ENCODE measurements at regions not wholly inside any gene's neighbourhood (a gene's known extent, or its start where the extent isn't known, plus 50 kb on each side); places are given as distances from the start of the nearest gene placed in this dataset.
A peak's percentile ranks its signal among the peaks of the same experiment; 100 is the strongest.

GRCh38 chr18:65365245-65365980 lies 385.4 kb upstream of the CDH7 start:
- DNase-seq: no peak
- no CpG with 5 or more reads among the region's 1 CpG for WGBS (ENCODE audit: insufficient coverage)
- Histone ChIP-seq H3K27me3 (ENCODE audit: control insufficient read depth, insufficient read depth, low read length) (no peaks in the 10 kb centered on the region), H3K27ac (ENCODE audit: low read length) (no peak overlapping the region), H3K9me3 (replicated peaks; ENCODE audit: control insufficient read depth, low read depth, low read length) (no peaks in the 10 kb centered on the region), H3K4me1 (ENCODE audit: control insufficient read depth, insufficient read depth, low read length) (no peaks in the 10 kb centered on the region), H3K36me3 (ENCODE audit: control insufficient read depth, insufficient read depth, low read length) (no peaks in the 10 kb centered on the region), H3K4me3 (ENCODE audit: low read length) (no peak overlapping the region)

GRCh38 chr18:65363911-65364632 lies 386.7 kb upstream of the CDH7 start:
- Histone ChIP-seq H3K4me3 (ENCODE audit: low read length) (no peak overlapping the region), H3K27ac (ENCODE audit: low read length) (no peak overlapping the region), H3K27me3 (ENCODE audit: control insufficient read depth, insufficient read depth, low read length) (no peaks in the 10 kb centered on the region), H3K36me3 (ENCODE audit: control insufficient read depth, insufficient read depth, low read length) (no peaks in the 10 kb centered on the region), H3K9me3 (replicated peaks; ENCODE audit: control insufficient read depth, low read depth, low read length) (no peaks in the 10 kb centered on the region), H3K4me1 (ENCODE audit: control insufficient read depth, insufficient read depth, low read length) (no peaks in the 10 kb centered on the region)
- no CpG with 5 or more reads among the region's 4 CpGs for WGBS (ENCODE audit: insufficient coverage)
- no peak for DNase-seq

- 61% methylated on average over 3 of the region's 3 CpGs for WGBS (ENCODE audit: insufficient coverage)
- Histone ChIP-seq H3K27ac (ENCODE audit: low read length) (no peak overlapping the region), H3K27me3 (ENCODE audit: control insufficient read depth, insufficient read depth, low read length) (no peaks in the 10 kb centered on the region), H3K4me3 (ENCODE audit: low read length) (no peak overlapping the region), H3K9me3 (replicated peaks; ENCODE audit: control insufficient read depth, low read depth, low read length) (no peaks in the 10 kb centered on the region), H3K36me3 (ENCODE audit: control insufficient read depth, insufficient read depth, low read length) (no peaks in the 10 kb centered on the region), H3K4me1 (ENCODE audit: control insufficient read depth, insufficient read depth, low read length) (no peaks in the 10 kb centered on the region)
- peak; percentile 44 for DNase-seq
Measured at GRCh38 chr18:65363011-65363410, 387.8 kb upstream of the CDH7 start.

GRCh38 chr18:65359479-65359878 lies 391.3 kb upstream of the CDH7 start:
- 100% methylated on average over 1 of the region's 1 CpG for WGBS (ENCODE audit: insufficient coverage)
- no peaks in the 10 kb centered on the region for H3K36me3 ChIP-seq (ENCODE audit: control insufficient read depth, insufficient read depth, low read length)
- H3K4me3 ChIP-seq (ENCODE audit: low read length): no peak overlapping the region
- no peak overlapping the region for H3K27ac ChIP-seq (ENCODE audit: low read length)
- no peaks in the 10 kb centered on the region for H3K27me3 ChIP-seq (ENCODE audit: control insufficient read depth, insufficient read depth, low read length)
- H3K9me3 ChIP-seq (replicated peaks; ENCODE audit: control insufficient read depth, low read depth, low read length): no peaks in the 10 kb centered on the region
- DNase-seq: no peak
- H3K4me1 ChIP-seq (ENCODE audit: control insufficient read depth, insufficient read depth, low read length): no peaks in the 10 kb centered on the region

GRCh38 chr18:65358306-65358705 lies 392.5 kb upstream of the CDH7 start:
- WGBS (ENCODE audit: insufficient coverage): 60% methylated on average over 1 of the region's 3 CpGs
- Histone ChIP-seq H3K27ac (ENCODE audit: low read length) (no peak overlapping the region), H3K9me3 (replicated peaks; ENCODE audit: control insufficient read depth, low read depth, low read length) (no peaks in the 10 kb centered on the region), H3K36me3 (ENCODE audit: control insufficient read depth, insufficient read depth, low read length) (no peaks in the 10 kb centered on the region), H3K4me1 (ENCODE audit: control insufficient read depth, insufficient read depth, low read length) (no peaks in the 10 kb centered on the region), H3K4me3 (ENCODE audit: low read length) (no peak overlapping the region), H3K27me3 (ENCODE audit: control insufficient read depth, insufficient read depth, low read length) (no peaks in the 10 kb centered on the region)
- no peak for DNase-seq

GRCh38 chr18:65352186-65352585 lies 398.6 kb upstream of the CDH7 start:
- Histone ChIP-seq H3K4me3 (ENCODE audit: low read length) (no peak overlapping the region), H3K9me3 (replicated peaks; ENCODE audit: control insufficient read depth, low read depth, low read length) (no peaks in the 10 kb centered on the region), H3K36me3 (ENCODE audit: control insufficient read depth, insufficient read depth, low read length) (no peaks in the 10 kb centered on the region), H3K27me3 (ENCODE audit: control insufficient read depth, insufficient read depth, low read length) (no peaks in the 10 kb centered on the region), H3K4me1 (ENCODE audit: control insufficient read depth, insufficient read depth, low read length) (no peaks in the 10 kb centered on the region), H3K27ac (ENCODE audit: low read length) (no peak overlapping the region)
- no CpG with 5 or more reads among the region's 3 CpGs for WGBS (ENCODE audit: insufficient coverage)
- peak; percentile 7 for DNase-seq

- H3K27ac ChIP-seq (ENCODE audit: low read length): no peak overlapping the region
Measured at GRCh38 chr18:65349635-65350034, 401.2 kb upstream of the CDH7 start.

GRCh38 chr18:65347446-65347845 lies 403.4 kb upstream of the CDH7 start:
- WGBS (ENCODE audit: insufficient coverage): 60% methylated on average over 2 of the region's 6 CpGs
- Histone ChIP-seq H3K27me3 (ENCODE audit: control insufficient read depth, insufficient read depth, low read length) (no peaks in the 10 kb centered on the region), H3K27ac (ENCODE audit: low read length) (no peak overlapping the region), H3K36me3 (ENCODE audit: control insufficient read depth, insufficient read depth, low read length) (no peaks in the 10 kb centered on the region), H3K4me1 (ENCODE audit: control insufficient read depth, insufficient read depth, low read length) (no peaks in the 10 kb centered on the region), H3K4me3 (ENCODE audit: low read length) (no peak overlapping the region), H3K9me3 (replicated peaks; ENCODE audit: control insufficient read depth, low read depth, low read length) (peaks cover 2% of the 10 kb centered on the region)
- no peak for DNase-seq

More at GRCh38 chr18:65349635-65350034, 401.2 kb upstream of the CDH7 start:
- Histone ChIP-seq H3K27me3 (ENCODE audit: control insufficient read depth, insufficient read depth, low read length) (no peaks in the 10 kb centered on the region), H3K9me3 (replicated peaks; ENCODE audit: control insufficient read depth, low read depth, low read length) (no peaks in the 10 kb centered on the region), H3K36me3 (ENCODE audit: control insufficient read depth, insufficient read depth, low read length) (no peaks in the 10 kb centered on the region), H3K4me1 (ENCODE audit: control insufficient read depth, insufficient read depth, low read length) (no peaks in the 10 kb centered on the region), H3K4me3 (ENCODE audit: low read length) (no peak overlapping the region)
- WGBS (ENCODE audit: insufficient coverage): no CpG with 5 or more reads among the region's 2 CpGs
- DNase-seq: no peak

GRCh38 chr18:65346086-65346485 lies 404.7 kb upstream of the CDH7 start:
- 94% methylated on average over 2 of the region's 3 CpGs for WGBS (ENCODE audit: insufficient coverage)
- H3K36me3 ChIP-seq (ENCODE audit: control insufficient read depth, insufficient read depth, low read length): no peaks in the 10 kb centered on the region
- H3K27me3 ChIP-seq (ENCODE audit: control insufficient read depth, insufficient read depth, low read length): no peaks in the 10 kb centered on the region
- H3K9me3 ChIP-seq (replicated peaks; ENCODE audit: control insufficient read depth, low read depth, low read length): peaks cover 2% of the 10 kb centered on the region
- H3K27ac ChIP-seq (ENCODE audit: low read length): no peak overlapping the region
- H3K4me1 ChIP-seq (ENCODE audit: control insufficient read depth, insufficient read depth, low read length): no peaks in the 10 kb centered on the region
- no peak for DNase-seq
- H3K4me3 ChIP-seq (ENCODE audit: low read length): no peak overlapping the region

- H3K36me3 ChIP-seq (ENCODE audit: control insufficient read depth, insufficient read depth, low read length): no peaks in the 10 kb centered on the region
- WGBS (ENCODE audit: insufficient coverage): no CpG with 5 or more reads among the region's 5 CpGs
Measured at GRCh38 chr18:65343571-65343970, 407.2 kb upstream of the CDH7 start.

More at GRCh38 chr18:65343571-65343970, 407.2 kb upstream of the CDH7 start:
- Histone ChIP-seq H3K27ac (ENCODE audit: low read length) (no peak overlapping the region), H3K4me1 (ENCODE audit: control insufficient read depth, insufficient read depth, low read length) (no peaks in the 10 kb centered on the region), H3K9me3 (replicated peaks; ENCODE audit: control insufficient read depth, low read depth, low read length) (peaks cover 2% of the 10 kb centered on the region), H3K4me3 (ENCODE audit: low read length) (no peak overlapping the region), H3K27me3 (ENCODE audit: control insufficient read depth, insufficient read depth, low read length) (no peaks in the 10 kb centered on the region)
- no peak for DNase-seq

All from muscle of leg (tissue), 3 donors.